Suprapubic skin (tissue), 4 donors: ENCODE measurements at regions not wholly inside any gene's neighbourhood (a gene's known extent, or its start where the extent isn't known, plus 50 kb on each side); places are given as distances from the start of the nearest gene placed in this dataset.
"Not testable (repeated sequence)": the region's sequence is repeated elsewhere in the genome, so short reads cannot be mapped to it uniquely, and the experiment has no call there.

Source experiments
- DNase-seq, 2 donors: peaks; one replicate each; pipeline ENCODE4 v3.0.0-alpha.2; 2019; ENCODE audit warnings: low spot score in 2 of 2
- H3K27ac ChIP-seq: fragments of 200-600 bp; sonication (generic); one replicate; pipeline ENCODE4 v1.5.1; 2019
- H3K27me3 ChIP-seq: fragments of 200-600 bp; sonication (generic); one replicate; pipeline ENCODE4 v1.5.1; 2019
- H3K36me3 ChIP-seq: fragments of 200-600 bp; sonication (generic); one replicate; pipeline ENCODE4 v1.5.1; 2019
- H3K4me1 ChIP-seq: fragments of 200-600 bp; sonication (generic); one replicate; pipeline ENCODE4 v1.5.1; 2019
- H3K4me3 ChIP-seq: fragments of 200-600 bp; sonication (generic); one replicate; pipeline ENCODE4 v1.5.1; 2019; ENCODE audit warnings: mild to moderate bottlenecking
- H3K9me3 ChIP-seq: fragments of 200-600 bp; sonication (generic); one replicate; pipeline ENCODE4 v1.5.1; 2019
- CTCF ChIP-seq, 2 donors: fragments of 200-600 bp in 1 of 2; fragments of 450-650 bp in 1 of 2; sonication (generic) in 1 of 2; IDR thresholded peaks; one replicate each; pipeline ENCODE4 v1.5.1; 2016 to 2019; ENCODE audit warnings: antibody characterized with exemption in 2 of 2, mild to moderate bottlenecking in 1 of 2, moderate library complexity in 1 of 2
- EP300 ChIP-seq: sonication (generic); formaldehyde crosslinking; IDR thresholded peaks from one replicate; pipeline ENCODE4 v1.6.1; 2017; ENCODE audit warnings: antibody characterized with exemption
- POLR2A ChIP-seq, 2 donors: fragments of 450-650 bp; IDR thresholded peaks; one replicate each; pipeline ENCODE4 v1.6.1; 2017; ENCODE audit warnings: antibody characterized with exemption in 2 of 2, mild to moderate bottlenecking in 2 of 2, moderate library complexity in 2 of 2
- POLR2AphosphoS5 ChIP-seq, 3 donors: sonication (generic); formaldehyde crosslinking; IDR thresholded peaks; one replicate each; pipeline ENCODE4 v1.6.1; 2017; ENCODE audit warnings: antibody characterized with exemption in 3 of 3
- WGBS: methylation state at CpG from one replicate; pipeline ENCODE4 v1.1.5; 2018; 5-methylcytosine and 5-hydroxymethylcytosine counted together

- TF ChIP-seq POLR2AphosphoS5 (IDR thresholded peaks at IDR 0.05) (no peak), POLR2A (IDR thresholded peaks at IDR 0.05) (no peak), CTCF (IDR thresholded peaks at IDR 0.05) (no peak), EP300 (no peak)
- no peak overlapping the region for H3K4me3 ChIP-seq
- no peaks in the 10 kb centered on the region for H3K4me1 ChIP-seq
- H3K27ac ChIP-seq, result no peak overlapping the region
- DNase-seq, result no peak
- no peaks in the 10 kb centered on the region for H3K9me3 ChIP-seq
- 31% methylated on average over 3 of the region's 3 CpGs for WGBS
- H3K27me3 ChIP-seq, result no peaks in the 10 kb centered on the region
- no peaks in the 10 kb centered on the region for H3K36me3 ChIP-seq
Measured at GRCh38 chr5:114727358-114727757, 365.5 kb downstream of the KCNN2 start.

GRCh38 chr5:114726131-114726530 lies 364.3 kb downstream of the KCNN2 start:
- no peaks in the 10 kb centered on the region for H3K36me3 ChIP-seq
- no peaks in the 10 kb centered on the region for H3K4me1 ChIP-seq
- no peaks in the 10 kb centered on the region for H3K27me3 ChIP-seq
- H3K9me3 ChIP-seq, result no peaks in the 10 kb centered on the region
- no peak for DNase-seq
- no peak overlapping the region for H3K27ac ChIP-seq
- no peak overlapping the region for H3K4me3 ChIP-seq
- 40% methylated on average over 2 of the region's 2 CpGs for WGBS
- TF ChIP-seq CTCF (IDR thresholded peaks at IDR 0.05), result no peak
- no peak for TF ChIP-seq POLR2AphosphoS5 (IDR thresholded peaks at IDR 0.05)
- no peak for TF ChIP-seq POLR2A (IDR thresholded peaks at IDR 0.05)
- TF ChIP-seq EP300, result no peak

GRCh38 chr5:114719268-114719667 lies 357.4 kb downstream of the KCNN2 start:
- TF ChIP-seq EP300 (no peak), POLR2A (IDR thresholded peaks at IDR 0.05) (no peak), CTCF (IDR thresholded peaks at IDR 0.05) (no peak)
- DNase-seq, result no peak
- Histone ChIP-seq H3K9me3 (no peaks in the 10 kb centered on the region), H3K36me3 (no peaks in the 10 kb centered on the region), H3K27ac (no peak overlapping the region), H3K27me3 (no peaks in the 10 kb centered on the region), H3K4me3 (no peak overlapping the region), H3K4me1 (no peaks in the 10 kb centered on the region)

- no peak overlapping the region for H3K27ac ChIP-seq
- DNase-seq, result no peak
- H3K4me1 ChIP-seq, result no peaks in the 10 kb centered on the region
- no peak overlapping the region for H3K4me3 ChIP-seq
- no peaks in the 10 kb centered on the region for H3K36me3 ChIP-seq
- 89% methylated on average over 1 of the region's 1 CpG for WGBS
- no peaks in the 10 kb centered on the region for H3K27me3 ChIP-seq
- TF ChIP-seq POLR2AphosphoS5 (IDR thresholded peaks at IDR 0.05) (no peak), EP300 (no peak), POLR2A (IDR thresholded peaks at IDR 0.05) (no peak), CTCF (IDR thresholded peaks at IDR 0.05) (no peak)
- no peaks in the 10 kb centered on the region for H3K9me3 ChIP-seq
Measured at GRCh38 chr5:114716955-114717354, 355.1 kb downstream of the KCNN2 start.

- WGBS, result 98% methylated on average over 18 of the region's 31 CpGs
- not testable (repeated sequence) for H3K9me3 ChIP-seq, H3K27ac ChIP-seq, H3K4me1 ChIP-seq, H3K27me3 ChIP-seq, DNase-seq, H3K36me3 ChIP-seq, H3K4me3 ChIP-seq
Measured at GRCh38 chr5:114704225-114704893, 342.5 kb downstream of the KCNN2 start.

GRCh38 chr5:114702731-114703130 lies 340.9 kb downstream of the KCNN2 start:
- Histone ChIP-seq H3K4me3 (no peak overlapping the region), H3K4me1 (no peaks in the 10 kb centered on the region), H3K27me3 (no peaks in the 10 kb centered on the region), H3K36me3 (no peaks in the 10 kb centered on the region), H3K9me3 (no peaks in the 10 kb centered on the region), H3K27ac (no peak overlapping the region)
- TF ChIP-seq CTCF (IDR thresholded peaks at IDR 0.05), result no peak
- no peak for TF ChIP-seq POLR2A (IDR thresholded peaks at IDR 0.05)
- no peak for TF ChIP-seq EP300
- no peak for TF ChIP-seq POLR2AphosphoS5 (IDR thresholded peaks at IDR 0.05)
- no peak for DNase-seq
- 87% methylated on average over 1 of the region's 1 CpG for WGBS
